Sigmoid colon (tissue), 4 donors: ENCODE measurements at regions not wholly inside any gene's neighbourhood (a gene's known extent, or its start where the extent isn't known, plus 50 kb on each side); places are given as distances from the start of the nearest gene placed in this dataset.

Experiments used
- EP300 ChIP-seq, 4 donors: sonication (generic); formaldehyde crosslinking; IDR thresholded peaks; one replicate each; pipeline ENCODE4 v1.6.1; 2017; ENCODE audit warnings: antibody characterized with exemption in 4 of 4
- POLR2A ChIP-seq, 2 donors: fragments of 450-650 bp; IDR thresholded peaks; one replicate each; pipeline ENCODE4 v1.6.1; 2016; ENCODE audit warnings: antibody characterized with exemption in 2 of 2, mild to moderate bottlenecking in 2 of 2, moderate library complexity in 2 of 2
- POLR2AphosphoS5 ChIP-seq, 4 donors: sonication (generic); formaldehyde crosslinking; IDR thresholded peaks; one replicate each; pipeline ENCODE4 v1.6.1; 2017; ENCODE audit warnings: antibody characterized with exemption in 4 of 4
- TF ChIP-seq, protein P1 (sequence below), 4 experiments: fragments of 450-650 bp in 3 of 4; fragments of 200-600 bp in 1 of 4; IDR thresholded peaks; one replicate each; pipeline ENCODE4 v1.5.1; 2016 to 2019; ENCODE audit warnings: antibody characterized with exemption in 4 of 4, mild to moderate bottlenecking in 3 of 4, moderate library complexity in 2 of 4

DNA sequence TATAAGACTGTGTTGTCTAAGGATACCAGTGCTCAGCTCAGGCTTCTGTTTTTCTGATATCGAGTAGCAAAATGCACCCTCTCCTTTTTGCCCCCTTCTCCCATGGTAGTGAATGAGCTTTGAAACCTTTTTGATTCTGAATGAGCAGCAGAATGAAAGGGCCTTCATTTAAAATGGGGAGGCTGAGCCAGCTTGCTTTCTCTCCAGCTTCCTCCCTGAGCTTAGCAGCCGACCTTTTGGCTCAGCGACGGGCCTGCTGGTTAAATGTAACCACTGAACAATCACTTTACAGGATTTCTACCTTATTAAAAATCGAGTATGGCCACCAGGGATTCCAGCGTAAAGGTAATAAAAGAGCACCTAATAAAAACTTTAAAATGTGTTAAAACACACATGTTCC lies 133.7 kb upstream of the SPACA1 start:
- TF ChIP-seq, protein P1, sequence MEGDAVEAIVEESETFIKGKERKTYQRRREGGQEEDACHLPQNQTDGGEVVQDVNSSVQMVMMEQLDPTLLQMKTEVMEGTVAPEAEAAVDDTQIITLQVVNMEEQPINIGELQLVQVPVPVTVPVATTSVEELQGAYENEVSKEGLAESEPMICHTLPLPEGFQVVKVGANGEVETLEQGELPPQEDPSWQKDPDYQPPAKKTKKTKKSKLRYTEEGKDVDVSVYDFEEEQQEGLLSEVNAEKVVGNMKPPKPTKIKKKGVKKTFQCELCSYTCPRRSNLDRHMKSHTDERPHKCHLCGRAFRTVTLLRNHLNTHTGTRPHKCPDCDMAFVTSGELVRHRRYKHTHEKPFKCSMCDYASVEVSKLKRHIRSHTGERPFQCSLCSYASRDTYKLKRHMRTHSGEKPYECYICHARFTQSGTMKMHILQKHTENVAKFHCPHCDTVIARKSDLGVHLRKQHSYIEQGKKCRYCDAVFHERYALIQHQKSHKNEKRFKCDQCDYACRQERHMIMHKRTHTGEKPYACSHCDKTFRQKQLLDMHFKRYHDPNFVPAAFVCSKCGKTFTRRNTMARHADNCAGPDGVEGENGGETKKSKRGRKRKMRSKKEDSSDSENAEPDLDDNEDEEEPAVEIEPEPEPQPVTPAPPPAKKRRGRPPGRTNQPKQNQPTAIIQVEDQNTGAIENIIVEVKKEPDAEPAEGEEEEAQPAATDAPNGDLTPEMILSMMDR (IDR thresholded peaks at IDR 0.05): no peak
- TF ChIP-seq POLR2A (IDR thresholded peaks at IDR 0.05) (no peak), EP300 (IDR thresholded peaks at IDR 0.05) (no peak), POLR2AphosphoS5 (IDR thresholded peaks at IDR 0.05) (no peak)
